ENCODE measurements at regions not wholly inside any gene's neighbourhood (a gene's known extent, or its start where the extent isn't known, plus 50 kb on each side); places are given as distances from the start of the nearest gene placed in this dataset.

GRCh38 chr15:46732060-46732459 lies 985.2 kb upstream of the SEMA6D start:
- TF ChIP-seq, protein P1, sequence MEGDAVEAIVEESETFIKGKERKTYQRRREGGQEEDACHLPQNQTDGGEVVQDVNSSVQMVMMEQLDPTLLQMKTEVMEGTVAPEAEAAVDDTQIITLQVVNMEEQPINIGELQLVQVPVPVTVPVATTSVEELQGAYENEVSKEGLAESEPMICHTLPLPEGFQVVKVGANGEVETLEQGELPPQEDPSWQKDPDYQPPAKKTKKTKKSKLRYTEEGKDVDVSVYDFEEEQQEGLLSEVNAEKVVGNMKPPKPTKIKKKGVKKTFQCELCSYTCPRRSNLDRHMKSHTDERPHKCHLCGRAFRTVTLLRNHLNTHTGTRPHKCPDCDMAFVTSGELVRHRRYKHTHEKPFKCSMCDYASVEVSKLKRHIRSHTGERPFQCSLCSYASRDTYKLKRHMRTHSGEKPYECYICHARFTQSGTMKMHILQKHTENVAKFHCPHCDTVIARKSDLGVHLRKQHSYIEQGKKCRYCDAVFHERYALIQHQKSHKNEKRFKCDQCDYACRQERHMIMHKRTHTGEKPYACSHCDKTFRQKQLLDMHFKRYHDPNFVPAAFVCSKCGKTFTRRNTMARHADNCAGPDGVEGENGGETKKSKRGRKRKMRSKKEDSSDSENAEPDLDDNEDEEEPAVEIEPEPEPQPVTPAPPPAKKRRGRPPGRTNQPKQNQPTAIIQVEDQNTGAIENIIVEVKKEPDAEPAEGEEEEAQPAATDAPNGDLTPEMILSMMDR (conservative IDR thresholded peaks at IDR 0.05; ENCODE audit: low read depth, low read length) = no peak
- H3K4me3 ChIP-seq (ENCODE audit: low read depth, low read length) = no peak overlapping the region
- DNase-seq (ENCODE audit: low read depth) = no peak

DNA sequence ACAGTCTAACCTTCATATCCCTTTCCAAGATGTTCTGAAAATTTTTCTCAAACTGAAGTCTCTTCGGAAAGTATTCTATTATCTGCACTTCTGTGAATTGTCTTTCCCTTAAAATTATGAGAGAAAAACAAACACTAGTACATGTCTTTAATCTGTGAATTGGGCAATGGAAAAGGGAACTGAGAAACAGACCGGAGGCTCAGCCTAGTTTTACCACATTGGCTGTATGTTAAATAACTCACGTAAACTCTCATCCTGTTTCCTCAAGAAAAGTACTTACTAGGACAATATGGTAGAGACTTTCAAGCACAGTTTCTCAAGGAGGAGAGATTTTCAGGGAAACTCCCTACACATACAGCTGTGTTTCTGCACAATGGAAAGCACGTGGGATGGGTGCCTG lies 982.2 kb upstream of the SEMA6D start:
- H3K4me3 ChIP-seq (ENCODE audit: low read depth, low read length) = no peak overlapping the region
- DNase-seq (ENCODE audit: low read depth) = no peak
- TF ChIP-seq, protein P1 (conservative IDR thresholded peaks at IDR 0.05; ENCODE audit: low read depth, low read length) = no peak

- TF ChIP-seq, protein P1 (conservative IDR thresholded peaks at IDR 0.05; ENCODE audit: low read depth, low read length) = no peak
- H3K4me3 ChIP-seq (ENCODE audit: low read depth, low read length) = no peak overlapping the region
- no peak for DNase-seq (ENCODE audit: low read depth)
These were observed 966.0 kb upstream of the SEMA6D start for GRCh38 chr15:46751303-46751702.

GRCh38 chr15:46753946-46754345 lies 963.4 kb upstream of the SEMA6D start:
- DNase-seq (ENCODE audit: low read depth) = no peak
- H3K4me3 ChIP-seq (ENCODE audit: low read depth, low read length) = no peak overlapping the region
- TF ChIP-seq, protein P1 (conservative IDR thresholded peaks at IDR 0.05; ENCODE audit: low read depth, low read length) = no peak

DNA sequence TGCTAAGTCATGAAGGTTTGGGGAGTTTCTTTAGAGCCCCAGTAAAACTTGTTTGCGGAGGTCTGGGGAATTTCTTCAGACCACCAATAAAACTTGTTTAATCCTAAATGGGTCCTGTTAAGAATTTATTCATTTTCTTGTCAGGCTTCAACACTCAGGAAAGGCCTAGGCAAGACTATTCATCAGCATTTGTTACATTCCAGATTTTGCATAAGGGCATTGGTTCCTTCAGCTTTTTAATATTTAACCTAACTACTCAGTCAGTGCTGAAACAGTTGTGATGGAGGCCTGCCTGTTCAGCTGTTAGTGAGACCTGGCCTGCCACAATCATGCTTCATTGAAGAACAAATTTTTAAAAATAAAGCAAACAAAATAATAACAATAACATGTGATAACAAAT lies 954.2 kb upstream of the SEMA6D start:
- H3K4me3 ChIP-seq (ENCODE audit: low read depth, low read length) = no peak overlapping the region
- DNase-seq (ENCODE audit: low read depth) = no peak
- TF ChIP-seq, protein P1 (conservative IDR thresholded peaks at IDR 0.05; ENCODE audit: low read depth, low read length) = no peak

DNA sequence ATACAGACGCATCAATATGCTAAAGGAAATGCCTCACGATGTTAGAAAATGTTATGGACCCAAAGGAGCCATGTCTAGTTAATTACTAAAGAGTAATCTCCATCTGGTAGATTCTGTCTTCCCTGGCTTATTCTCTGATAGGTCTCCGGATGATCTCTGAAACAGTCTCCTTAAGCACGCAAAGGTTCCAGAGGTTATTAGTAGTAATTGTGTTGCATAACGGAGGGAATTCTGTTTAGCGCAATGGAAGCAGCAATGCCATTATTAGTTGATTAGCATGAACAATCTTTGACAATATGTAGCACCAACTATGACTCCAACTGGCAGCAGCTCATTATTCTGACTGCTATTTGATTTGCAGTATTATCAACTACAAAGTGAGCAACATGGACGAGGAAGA lies 952.5 kb upstream of the SEMA6D start:
- TF ChIP-seq, protein P1 (conservative IDR thresholded peaks at IDR 0.05; ENCODE audit: low read depth, low read length) = no peak
- DNase-seq (ENCODE audit: low read depth) = no peak
- no peak overlapping the region for H3K4me3 ChIP-seq (ENCODE audit: low read depth, low read length)

DNA sequence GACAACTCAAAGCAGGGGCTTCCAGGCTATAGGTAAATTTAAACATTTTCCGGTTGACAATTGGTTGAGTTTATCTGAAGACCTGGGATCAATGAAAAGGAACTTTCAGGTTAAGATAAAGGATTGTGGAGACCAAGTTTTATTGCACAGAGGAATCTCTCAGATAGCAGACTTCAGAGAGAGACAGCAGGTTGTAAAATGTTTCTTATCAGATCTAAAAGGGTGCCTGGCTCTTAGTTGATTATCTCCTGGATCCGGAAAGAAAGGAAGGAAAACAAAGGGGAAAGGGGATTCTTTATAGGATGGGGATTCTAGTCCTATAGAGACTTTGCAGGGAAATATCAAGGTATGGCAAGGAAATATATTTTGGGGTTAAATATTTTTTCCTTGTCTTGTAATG lies 951.3 kb upstream of the SEMA6D start:
- TF ChIP-seq, protein P1 (conservative IDR thresholded peaks at IDR 0.05; ENCODE audit: low read depth, low read length) = no peak
- H3K4me3 ChIP-seq (ENCODE audit: low read depth, low read length) = no peak overlapping the region
- no peak for DNase-seq (ENCODE audit: low read depth)

Data from choroid plexus epithelial cell (primary cell).